Inferior parietal cortex (tissue), 1 donor: ENCODE measurements at regions not wholly inside any gene's neighbourhood (a gene's known extent, or its start where the extent isn't known, plus 50 kb on each side); places are given as distances from the start of the nearest gene placed in this dataset.
"Not testable (repeated sequence)": the region's sequence is repeated elsewhere in the genome, so short reads cannot be mapped to it uniquely, and the experiment has no call there.

ENCODE experiments used
- DNase-seq: peaks from one replicate; pipeline ENCODE4 v3.0.0-alpha.2; 2016; ENCODE audit errors: extremely low spot score

- not testable (repeated sequence) for DNase-seq
Observed at GRCh38 chr6:66166713-66167112, 459.7 kb upstream of the EYS start.

DNA sequence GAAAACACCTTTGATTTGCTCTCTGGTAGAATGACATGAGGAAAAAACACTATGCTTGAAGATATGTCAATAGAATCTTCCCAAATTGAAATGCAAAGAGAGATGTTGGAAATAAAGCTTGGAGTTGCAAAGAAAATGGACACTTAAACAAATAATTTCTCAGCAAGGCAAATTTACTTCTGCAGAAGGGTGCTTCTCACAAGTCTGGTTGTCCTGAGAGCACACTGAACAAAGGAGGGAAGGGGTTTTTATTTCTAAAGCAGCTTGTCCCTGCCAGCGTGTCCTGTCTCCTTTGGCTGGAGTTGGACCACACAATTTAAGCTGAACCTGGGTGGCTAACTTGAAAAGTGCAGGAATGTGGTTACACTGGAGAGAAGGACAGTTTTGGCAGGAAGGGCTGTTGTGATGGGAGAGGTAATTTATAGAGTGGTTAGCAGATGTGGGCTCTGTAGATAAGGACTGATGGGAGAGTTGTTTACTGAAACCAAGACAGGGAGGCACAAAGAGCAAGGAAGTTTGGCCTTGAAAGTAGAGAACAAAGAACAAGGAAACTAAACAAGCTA, 454.6 kb upstream of the EYS start:
- no peak for DNase-seq

DNA sequence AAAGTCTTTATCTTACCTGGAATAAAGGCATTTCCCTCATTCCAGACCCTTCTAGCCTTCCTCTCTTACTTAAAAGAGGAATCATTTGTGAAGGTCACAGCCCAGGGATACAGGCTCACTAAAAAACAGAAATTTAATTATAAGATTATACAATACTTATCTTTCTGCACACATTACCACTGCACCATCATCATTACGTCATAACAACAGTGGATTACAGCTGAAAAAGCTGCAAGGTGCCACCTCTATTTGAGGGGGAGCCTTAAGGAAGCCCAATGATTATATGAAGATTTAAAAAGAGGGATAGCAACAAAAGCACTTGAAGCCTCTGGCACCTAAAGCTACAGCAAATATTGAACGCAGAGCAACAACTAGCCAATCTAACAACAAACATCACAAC, 452.9 kb upstream of the EYS start:
- no peak for DNase-seq

GRCh38 chr6:66153247-66153646, 446.2 kb upstream of the EYS start:
- DNase-seq, result no peak

GRCh38 chr6:66149132-66149531, 442.1 kb upstream of the EYS start:
- no peak for DNase-seq

GRCh38 chr6:66145867-66146266, 438.8 kb upstream of the EYS start:
- no peak for DNase-seq

DNA sequence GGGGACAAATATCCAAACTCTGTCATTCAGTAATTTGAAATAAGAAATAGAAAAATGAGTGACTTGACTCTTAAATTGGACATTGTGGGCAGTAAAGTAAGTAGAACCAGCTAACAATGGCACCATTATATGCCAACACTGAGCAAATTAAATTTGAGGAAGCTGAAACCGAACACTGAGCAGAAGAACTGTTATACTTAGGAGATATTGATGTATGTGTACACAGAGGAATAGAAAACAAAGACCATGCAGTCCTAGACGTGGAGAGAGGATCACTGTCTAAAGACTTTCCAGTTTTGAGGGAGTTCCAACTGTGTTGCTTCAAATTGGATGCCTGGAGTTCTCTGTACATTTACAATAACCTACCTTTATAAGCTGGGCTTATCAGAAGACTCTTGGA, 427.0 kb upstream of the EYS start:
- DNase-seq, result no peak

GRCh38 chr6:66128656-66129055, 421.6 kb upstream of the EYS start:
- no peak for DNase-seq

DNA sequence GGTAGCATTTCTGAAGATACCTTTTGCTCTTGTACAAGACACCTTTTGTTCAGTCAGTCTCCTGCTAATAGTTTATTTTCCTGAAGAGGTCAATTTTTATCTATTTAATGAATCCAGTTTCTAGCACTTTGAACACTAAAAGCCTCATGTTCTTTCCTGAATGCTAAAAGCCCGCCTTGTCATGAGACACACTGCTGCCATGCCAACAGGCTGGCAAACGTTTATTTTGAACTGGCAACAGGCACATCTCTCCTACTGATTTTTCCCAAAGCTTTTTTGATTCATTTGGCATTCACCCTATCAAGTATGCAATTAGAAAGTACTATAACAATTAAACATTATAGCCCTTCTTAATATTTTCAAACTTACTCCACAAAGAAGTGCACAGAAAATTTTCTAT, 421.2 kb upstream of the EYS start:
- DNase-seq, result peak; percentile 19

GRCh38 chr6:66127061-66127460, 420.0 kb upstream of the EYS start:
- DNase-seq, result no peak

DNA sequence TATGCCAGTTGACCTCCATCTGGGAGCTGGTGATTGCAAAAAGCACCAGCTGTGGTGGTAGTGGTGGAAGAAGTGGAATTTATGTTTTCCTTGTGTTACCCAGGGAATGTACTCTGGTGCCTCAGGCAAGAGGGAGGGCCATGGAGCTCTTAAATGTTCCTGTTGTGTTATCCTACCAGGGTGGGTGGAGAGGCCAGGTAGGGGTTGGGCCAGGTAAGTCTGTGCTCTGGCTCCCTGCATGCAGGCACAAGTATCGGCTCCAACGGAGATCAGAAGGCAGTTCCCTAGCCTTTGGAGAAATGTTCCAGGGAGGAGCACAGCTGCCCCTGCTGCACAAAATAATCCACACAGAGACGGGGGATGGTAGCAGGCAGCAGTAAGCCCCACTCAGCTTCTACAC, 419.3 kb upstream of the EYS start:
- no peak for DNase-seq

- no peak for DNase-seq
Observed at GRCh38 chr6:66103954-66104353, 396.9 kb upstream of the EYS start.

DNA sequence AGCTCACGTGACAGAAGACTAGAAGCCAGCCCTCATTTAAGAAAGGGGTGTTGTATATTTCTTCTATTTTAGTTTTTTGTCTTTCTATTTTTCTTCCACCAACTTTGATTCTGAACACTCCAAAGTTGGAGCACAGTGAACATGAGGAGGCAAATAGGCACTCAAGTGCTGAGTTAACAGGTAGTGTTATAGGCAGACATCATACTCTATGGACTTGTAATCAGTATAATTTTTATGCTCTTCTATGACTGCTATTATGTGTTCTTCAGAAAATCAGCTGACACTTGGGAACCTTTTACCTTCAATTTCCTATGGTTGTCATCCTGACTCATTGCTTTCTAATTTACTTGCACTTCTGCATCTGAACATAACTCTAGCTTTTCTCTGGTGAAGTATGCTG, 396.3 kb upstream of the EYS start:
- no peak for DNase-seq

DNA sequence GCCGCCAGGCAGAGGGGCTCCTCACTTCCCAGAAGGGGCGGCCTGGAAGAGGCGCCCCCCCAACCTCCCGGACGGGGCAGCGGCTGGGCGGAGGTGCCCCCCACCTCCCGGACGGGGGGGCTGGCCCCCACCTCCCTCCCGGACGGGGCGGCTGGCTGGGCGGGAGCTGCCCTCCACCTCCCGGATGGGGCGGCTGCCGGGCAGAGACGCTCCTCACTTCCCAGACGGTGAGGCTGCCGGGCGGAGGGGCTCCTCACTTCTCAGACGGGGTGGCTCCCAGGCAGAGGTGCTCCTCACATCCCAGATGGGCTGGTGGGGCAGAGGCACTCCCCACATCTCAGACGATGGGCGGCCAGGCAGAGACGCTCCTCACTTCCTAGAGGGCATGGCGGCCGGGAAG, 389.7 kb upstream of the EYS start:
- DNase-seq, result no peak

DNA sequence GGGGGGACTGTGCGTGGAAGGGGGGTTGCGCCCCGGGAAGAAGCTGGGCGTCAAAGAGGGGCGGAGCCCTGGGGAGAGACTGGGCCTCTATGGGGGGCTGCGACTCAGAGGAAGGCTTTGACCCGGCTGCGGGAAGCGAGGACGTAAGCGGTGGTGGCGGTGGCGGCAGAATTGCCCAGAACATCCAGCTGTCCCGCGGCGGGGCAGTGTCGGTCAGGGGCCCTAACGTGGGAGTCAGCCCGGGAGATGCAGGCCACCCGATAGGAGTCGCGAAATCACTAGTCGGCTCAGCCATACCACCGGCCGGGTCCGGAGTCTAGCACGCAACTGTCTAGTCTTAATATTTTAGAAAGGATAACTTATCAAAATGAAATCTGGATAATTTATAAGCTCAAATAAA, 387.6 kb upstream of the EYS start:
- no peak for DNase-seq

DNA sequence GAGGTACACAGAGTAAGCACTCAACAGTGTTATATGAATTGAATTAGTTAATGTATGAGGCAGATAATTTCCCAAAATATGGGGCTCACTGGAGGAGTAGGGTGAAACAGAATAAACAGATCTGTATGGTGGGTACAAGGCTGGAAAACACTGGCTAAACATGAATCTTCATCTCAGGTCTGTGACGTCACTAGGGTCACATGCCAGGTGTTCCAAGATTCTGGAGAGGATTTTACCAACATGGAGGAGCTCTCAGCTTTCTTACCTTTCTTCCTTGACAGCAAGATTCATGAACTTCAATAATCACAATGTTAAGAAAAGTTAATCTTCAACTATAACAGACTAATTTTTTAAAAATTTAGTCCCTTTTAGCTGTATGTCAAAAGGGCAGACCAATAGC, 385.3 kb upstream of the EYS start:
- not testable (repeated sequence) for DNase-seq

DNA sequence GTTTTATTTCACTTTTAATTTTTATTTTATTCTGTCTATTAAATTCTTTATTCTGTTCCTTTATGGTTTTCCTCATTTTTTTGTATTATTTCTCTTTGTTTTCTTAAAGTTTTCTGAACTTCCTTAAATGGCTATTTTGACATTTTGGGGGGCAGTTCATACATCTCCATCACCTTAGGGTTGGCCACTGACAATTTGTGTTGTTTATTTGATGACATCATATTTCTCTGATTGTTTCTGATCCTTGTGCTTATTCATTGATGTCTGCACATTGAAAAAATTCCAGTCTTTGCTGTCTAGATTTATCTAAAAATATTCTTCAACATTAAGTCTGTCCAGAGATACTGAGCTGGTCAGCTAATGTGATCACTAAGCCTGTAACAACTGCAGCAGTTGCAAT, 379.5 kb upstream of the EYS start:
- DNase-seq, result no peak

DNA sequence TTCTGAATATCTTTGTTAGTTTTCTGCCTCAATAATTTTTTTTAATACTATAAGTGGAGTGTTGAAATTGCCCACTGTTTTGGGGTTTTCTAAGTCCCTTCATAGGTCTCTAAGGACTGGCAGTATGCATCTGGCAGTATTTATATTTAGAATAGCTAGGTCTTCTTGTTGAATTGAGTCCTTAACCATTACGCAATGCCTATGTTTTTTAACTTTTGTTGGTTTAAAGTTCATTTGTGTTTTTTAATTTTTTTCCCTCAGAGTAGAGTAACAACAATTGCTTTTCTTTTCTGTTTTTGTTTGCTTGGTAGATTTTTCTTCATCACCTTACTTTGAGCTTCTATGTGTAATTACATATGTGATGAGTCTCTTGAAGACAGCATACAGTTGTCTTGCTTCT, 375.9 kb upstream of the EYS start:
- no peak for DNase-seq

DNA sequence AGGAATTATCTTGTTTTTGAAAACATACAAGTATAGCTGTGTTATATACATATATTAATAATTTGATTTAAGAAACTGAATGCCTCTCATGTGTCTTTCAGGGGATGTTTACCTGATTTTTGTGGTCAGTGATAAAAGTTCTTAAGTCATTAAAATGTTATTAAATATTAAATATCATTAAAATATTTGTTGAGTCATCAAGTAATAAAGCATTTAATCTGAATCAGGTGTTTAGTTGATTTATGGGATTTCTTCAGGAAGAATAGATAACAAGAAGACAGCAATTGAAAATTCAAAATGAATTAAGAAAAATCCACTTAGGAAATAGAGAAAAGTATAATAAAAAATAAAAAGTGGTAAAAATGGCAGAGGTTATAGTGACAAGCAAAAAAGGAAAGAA, 361.9 kb upstream of the EYS start:
- DNase-seq, result no peak

DNA sequence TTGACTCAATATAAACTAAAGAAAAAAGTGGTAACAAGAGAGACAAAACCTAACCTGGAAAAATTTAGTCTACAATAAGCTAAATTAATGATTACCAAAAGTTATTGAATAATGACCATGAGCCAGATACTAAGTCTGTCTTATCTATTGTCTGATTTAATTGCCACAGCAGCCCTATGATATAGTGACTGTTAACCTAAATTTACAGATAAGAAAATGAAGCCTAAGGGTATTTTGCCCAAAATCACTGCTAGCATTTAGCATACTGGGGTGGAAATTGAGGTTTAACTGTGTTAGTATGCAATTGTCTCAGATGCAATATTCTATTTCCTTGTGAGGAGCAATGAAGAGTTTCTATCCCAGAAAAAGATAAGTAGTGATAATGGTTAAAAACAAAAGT, 361.0 kb upstream of the EYS start:
- no peak for DNase-seq

- no peak for DNase-seq
Observed at GRCh38 chr6:66065313-66065712, 358.3 kb upstream of the EYS start.

DNA sequence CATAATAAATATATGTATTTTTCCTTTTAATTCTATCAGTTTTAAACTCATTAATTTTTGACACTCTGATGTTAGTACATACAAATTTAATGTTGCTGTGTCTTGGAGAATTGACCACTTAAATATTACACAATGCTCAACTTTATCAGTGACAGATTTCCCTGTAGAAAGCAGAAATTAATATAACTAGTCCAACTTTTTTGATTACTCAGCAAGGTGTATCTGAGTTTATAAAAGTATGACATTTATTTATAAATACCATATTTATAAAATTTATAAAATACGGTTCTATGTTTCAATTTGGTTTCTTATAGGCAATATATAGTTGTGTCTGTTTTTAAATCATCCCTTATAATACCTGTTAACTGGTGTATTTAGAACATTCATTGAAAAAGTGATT, 350.0 kb upstream of the EYS start:
- DNase-seq, result no peak

GRCh38 chr6:66054967-66055366, 347.9 kb upstream of the EYS start:
- DNase-seq, result no peak

- no peak for DNase-seq
Observed at GRCh38 chr6:66051812-66052211, 344.8 kb upstream of the EYS start.
